GM19467 (cell line): ENCODE measurements at regions not wholly inside any gene's neighbourhood (a gene's known extent, or its start where the extent isn't known, plus 50 kb on each side); places are given as distances from the start of the nearest gene placed in this dataset.
"Not testable (repeated sequence)": the region's sequence is repeated elsewhere in the genome, so short reads cannot be mapped to it uniquely, and the experiment has no call there.

Experiments used
- ATAC-seq: cut with Tn5 transposase; IDR thresholded peaks from one replicate; pipeline ENCODE4 v1.9.1; 2021; ENCODE audit warnings: mild to moderate bottlenecking, moderate library complexity; ENCODE audit not compliant: unreplicated experiment

GRCh38 chrX:117510453-117510852, 606.2 kb downstream of the KLHL13 start:
- no peak for ATAC-seq

- ATAC-seq, result no peak
Observed at GRCh38 chrX:117508021-117508420, 608.6 kb downstream of the KLHL13 start.

GRCh38 chrX:117487421-117487820, 629.2 kb downstream of the KLHL13 start:
- no peak for ATAC-seq

GRCh38 chrX:117483950-117484349, 632.7 kb downstream of the KLHL13 start:
- no peak for ATAC-seq

- ATAC-seq, result no peak
Observed at GRCh38 chrX:117458243-117458968, 658.2 kb downstream of the KLHL13 start.

- no peak for ATAC-seq
Observed at GRCh38 chrX:117455787-117456186, 660.8 kb downstream of the KLHL13 start.

GRCh38 chrX:117429501-117429900, 687.1 kb downstream of the KLHL13 start:
- ATAC-seq, result no peak

GRCh38 chrX:117407449-117408150, 709.0 kb downstream of the KLHL13 start:
- no peak for ATAC-seq

GRCh38 chrX:117400839-117401238, 715.8 kb downstream of the KLHL13 start:
- ATAC-seq, result no peak

GRCh38 chrX:117400005-117400404, 716.6 kb downstream of the KLHL13 start:
- no peak for ATAC-seq

- no peak for ATAC-seq
Observed at GRCh38 chrX:117397844-117398243, 718.8 kb downstream of the KLHL13 start.

GRCh38 chrX:117394506-117395070, 722.0 kb downstream of the KLHL13 start:
- ATAC-seq, result not testable (repeated sequence)

- not testable (repeated sequence) for ATAC-seq
Observed at GRCh38 chrX:117392360-117392759, 724.2 kb downstream of the KLHL13 start.

GRCh38 chrX:117376460-117376859, 740.1 kb downstream of the KLHL13 start:
- ATAC-seq, result no peak

GRCh38 chrX:117335209-117335608, 781.4 kb downstream of the KLHL13 start:
- no peak for ATAC-seq

GRCh38 chrX:117327373-117327772, 789.2 kb downstream of the KLHL13 start:
- ATAC-seq, result no peak

GRCh38 chrX:117325706-117326105, 790.9 kb downstream of the KLHL13 start:
- no peak for ATAC-seq

- no peak for ATAC-seq
Observed at GRCh38 chrX:117305168-117305766, 811.3 kb downstream of the KLHL13 start.

GRCh38 chrX:117301086-117301485, 815.5 kb downstream of the KLHL13 start:
- no peak for ATAC-seq

GRCh38 chrX:117291760-117292159, 824.9 kb downstream of the KLHL13 start:
- no peak for ATAC-seq

- no peak for ATAC-seq
Observed at GRCh38 chrX:117274965-117275364, 812.2 kb upstream of the CT83 start.
